Fibroblast of skin of back (primary cell): ENCODE measurements at regions not wholly inside any gene's neighbourhood (a gene's known extent, or its start where the extent isn't known, plus 50 kb on each side); places are given as distances from the start of the nearest gene placed in this dataset.
A peak's percentile ranks its signal among the peaks of the same experiment; 100 is the strongest.
"Not testable (repeated sequence)": the region's sequence is repeated elsewhere in the genome, so short reads cannot be mapped to it uniquely, and the experiment has no call there.

Experiments used
- DNase-seq: peaks from one replicate; pipeline ENCODE4 v3.0.0-alpha.2; 2013

- no peak for DNase-seq
Observed at GRCh38 chr6:77177470-77177869, 285.8 kb downstream of the HTR1B start.

DNA sequence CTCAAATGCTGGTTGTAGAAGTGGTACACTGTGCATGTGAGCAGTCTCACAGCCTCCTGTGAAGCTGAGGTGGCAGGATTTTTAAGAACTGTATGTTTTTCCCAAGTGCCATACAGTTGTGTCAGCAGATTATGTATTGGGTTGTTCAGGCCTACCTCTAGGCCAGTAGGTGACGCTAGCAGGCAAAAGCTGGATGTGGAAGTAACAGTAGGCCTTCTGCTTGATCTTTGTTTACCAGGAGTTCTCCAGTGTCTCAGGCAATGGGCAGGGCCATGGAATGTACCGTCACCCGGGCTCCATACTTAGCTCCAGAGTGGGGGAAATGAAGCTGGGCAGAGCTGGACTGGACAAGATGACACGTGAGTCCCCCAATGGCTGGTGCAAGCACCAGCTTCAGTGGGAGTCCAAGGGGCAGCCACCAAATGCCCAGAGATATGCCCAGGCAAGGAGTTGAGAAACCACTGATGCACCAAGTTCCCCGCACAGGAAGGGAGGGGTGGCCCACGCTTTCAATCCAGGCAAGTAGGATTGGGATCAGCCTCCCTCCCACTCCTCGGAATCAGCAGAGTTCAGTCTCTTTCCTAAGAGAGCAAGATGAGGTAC is 289.7 kb downstream of the HTR1B start:
- peak; percentile 5 for DNase-seq

DNA sequence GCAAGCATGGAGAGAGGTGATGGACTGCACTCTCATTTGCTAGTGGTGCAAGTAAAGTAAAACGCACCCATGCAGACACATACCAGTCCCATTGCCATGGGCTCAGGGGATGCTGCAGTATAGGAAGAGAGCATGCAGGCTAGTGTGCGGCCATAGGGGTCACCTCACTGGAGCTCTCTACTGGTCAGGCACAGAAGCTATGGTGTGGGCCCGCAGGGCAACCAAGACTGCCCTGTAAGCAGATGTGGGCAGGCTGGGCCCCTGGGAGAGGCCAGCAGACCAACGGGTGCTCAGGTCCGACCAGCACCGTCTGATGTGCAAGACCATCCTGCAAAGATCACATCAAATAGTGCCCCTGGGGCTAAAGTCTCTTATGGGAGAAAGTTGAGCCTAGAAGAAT is 290.7 kb downstream of the HTR1B start:
- DNase-seq: no peak

GRCh38 chr6:77159730-77160129 is 303.6 kb downstream of the HTR1B start:
- no peak for DNase-seq

GRCh38 chr6:77151241-77151640 is 312.1 kb downstream of the HTR1B start:
- DNase-seq: no peak

DNA sequence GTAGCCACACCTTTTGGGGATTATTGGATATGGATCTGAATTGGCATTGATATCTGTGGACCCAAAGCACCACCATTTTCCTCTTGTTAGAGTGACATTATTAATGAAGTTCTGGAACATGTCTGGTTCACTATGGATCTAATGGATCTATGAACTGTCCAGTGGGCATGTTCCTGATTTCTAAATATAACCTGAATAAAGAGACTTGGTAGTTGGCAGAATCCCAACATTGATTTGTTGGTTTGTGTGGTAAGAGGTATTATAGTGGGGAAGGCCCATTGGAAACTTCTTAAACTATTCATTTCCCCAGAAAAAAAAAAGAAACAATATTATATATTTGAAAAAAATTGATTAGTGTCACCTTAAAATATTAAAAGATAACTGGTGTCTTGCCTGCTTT is 312.6 kb downstream of the HTR1B start:
- DNase-seq: no peak

- DNase-seq: no peak
Observed at GRCh38 chr6:77145244-77145643, 318.0 kb downstream of the HTR1B start.

DNA sequence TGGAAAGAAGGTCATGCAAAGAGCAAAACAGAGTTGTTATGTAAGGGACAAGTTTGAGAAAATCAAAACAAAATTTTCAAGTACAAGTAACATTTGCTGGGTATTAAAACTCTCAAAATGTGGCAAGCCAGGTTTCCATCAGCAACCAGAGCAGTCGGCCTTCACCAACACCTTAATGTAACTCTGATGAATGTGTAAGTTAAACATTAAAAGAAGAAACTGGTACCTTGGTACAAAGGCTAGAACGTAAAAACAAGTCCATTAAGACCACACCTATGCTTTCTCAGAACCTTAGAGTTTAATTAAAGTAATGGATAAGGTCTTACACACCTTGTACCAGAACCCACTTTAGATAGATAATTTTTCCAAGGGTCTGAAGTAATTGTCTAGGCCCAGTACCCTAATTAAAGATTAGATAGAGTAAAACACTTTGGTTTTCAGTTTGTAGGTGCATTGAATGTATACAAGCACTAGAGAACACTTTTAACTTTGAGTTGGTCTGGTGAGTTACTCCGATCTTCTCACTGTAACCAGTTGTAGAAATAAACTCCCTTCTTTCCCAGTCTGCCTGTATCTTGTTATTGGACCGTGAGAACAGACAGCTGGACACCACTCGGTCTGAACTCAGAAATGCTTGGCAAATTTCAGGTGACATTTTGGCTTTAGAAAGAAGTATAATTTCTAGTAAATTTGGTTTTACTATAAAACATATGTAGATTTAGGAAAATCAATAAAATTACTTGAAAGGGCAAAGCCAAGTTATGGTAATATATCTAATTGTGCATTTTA is 319.4 kb downstream of the HTR1B start:
- DNase-seq: no peak

DNA sequence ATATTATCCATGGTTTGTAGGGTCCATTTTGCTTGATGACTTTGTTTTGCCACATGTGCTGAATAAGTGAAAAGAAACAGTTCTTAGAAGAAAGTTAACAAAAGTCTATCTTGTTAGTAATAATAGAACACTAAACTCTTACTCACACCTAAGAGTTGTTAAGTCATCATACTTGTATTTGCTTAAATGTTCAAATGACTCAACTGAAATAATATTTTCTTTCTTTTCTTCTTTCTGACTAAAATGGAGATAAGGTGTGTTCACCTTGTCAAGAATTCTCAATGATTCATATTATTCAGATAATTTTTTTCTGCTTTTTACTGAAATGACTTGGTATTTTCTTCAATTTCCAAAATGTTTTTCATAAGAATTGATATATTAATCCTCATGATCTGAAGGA is 327.2 kb downstream of the HTR1B start:
- DNase-seq: peak; percentile 24

- no peak for DNase-seq
Observed at GRCh38 chr6:77133031-77133430, 330.3 kb downstream of the HTR1B start.

GRCh38 chr6:77131426-77131825 is 331.9 kb downstream of the HTR1B start:
- DNase-seq: no peak

DNA sequence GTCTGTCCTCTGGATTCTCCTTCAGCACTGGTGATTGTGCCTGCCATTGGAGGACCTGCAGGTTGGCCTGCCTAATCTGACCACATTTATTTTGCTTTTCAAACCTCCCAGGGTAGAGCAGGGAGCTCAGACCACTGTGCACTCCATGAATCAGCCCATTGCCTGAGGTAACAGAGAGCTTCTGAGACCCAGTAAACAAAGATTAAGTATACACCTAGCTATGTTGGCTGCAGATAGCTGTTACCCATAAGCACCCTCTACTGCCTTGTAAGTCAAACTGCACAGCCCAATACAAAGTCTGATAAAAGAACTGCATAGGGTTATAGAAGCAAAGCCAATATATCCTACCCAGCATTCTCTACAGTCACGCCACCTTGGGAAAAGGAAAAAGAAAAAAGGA is 338.7 kb downstream of the HTR1B start:
- no peak for DNase-seq

DNA sequence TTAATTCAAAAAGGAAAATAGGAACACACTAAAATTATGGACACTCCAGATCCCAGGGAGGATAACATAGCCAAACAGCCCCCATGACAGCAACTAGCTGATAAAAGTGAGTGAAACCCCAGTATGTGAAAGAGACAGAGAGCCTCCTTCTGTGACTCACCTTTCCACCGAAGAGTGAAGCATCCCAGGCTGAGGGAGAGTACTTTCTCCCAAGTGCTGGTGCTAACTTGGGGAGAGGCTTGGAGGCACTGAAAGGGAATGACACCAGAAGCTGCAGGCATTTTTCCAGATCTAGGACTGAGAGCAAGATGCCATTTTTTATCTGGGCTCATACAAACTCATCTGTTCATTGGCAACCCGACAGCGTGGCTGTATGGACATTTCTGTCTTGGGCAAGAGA is 339.8 kb downstream of the HTR1B start:
- DNase-seq: no peak

DNA sequence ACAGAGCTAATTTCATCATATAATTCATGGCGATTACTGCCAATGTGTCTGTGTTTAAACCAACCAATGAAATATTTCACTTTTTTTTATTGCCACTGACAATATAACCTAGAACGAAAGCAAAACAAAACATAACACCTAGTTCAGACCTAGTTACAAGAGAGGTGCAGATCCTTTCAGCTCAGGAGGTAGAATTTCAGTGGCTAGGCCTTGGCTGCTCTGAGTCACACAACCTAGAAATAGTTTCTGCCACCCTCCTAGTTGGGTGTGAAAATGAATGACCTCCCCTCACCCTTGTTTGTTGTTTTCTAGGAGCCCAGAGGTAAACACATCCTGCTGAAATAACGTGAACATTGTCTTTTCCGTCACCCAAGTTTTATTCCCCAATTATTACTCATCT is 356.3 kb downstream of the HTR1B start:
- DNase-seq: no peak

GRCh38 chr6:77105091-77105490 is 358.2 kb downstream of the HTR1B start:
- DNase-seq: no peak

DNA sequence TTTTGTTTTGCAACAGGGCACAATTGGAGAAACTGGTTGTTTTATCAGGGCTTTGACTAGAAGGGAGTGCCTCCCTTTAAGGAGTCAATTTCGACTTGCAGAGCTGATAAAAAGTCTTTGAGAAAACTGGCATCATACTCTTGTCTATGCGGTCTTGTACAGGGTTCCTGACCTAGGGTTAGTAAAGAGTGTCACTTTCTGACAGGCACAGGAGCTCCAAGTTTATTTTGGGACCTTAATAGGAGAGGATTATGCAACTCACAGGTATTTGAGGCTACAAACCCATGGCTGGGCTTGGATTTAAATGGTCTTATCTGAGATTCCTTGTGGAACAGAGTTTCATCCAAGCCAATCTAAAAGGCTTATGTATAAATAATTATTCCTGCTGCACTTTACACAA is 365.4 kb downstream of the HTR1B start:
- no peak for DNase-seq

- no peak for DNase-seq
Observed at GRCh38 chr6:77095936-77096627, 367.2 kb downstream of the HTR1B start.

- no peak for DNase-seq
Observed at GRCh38 chr6:77094821-77095220, 368.5 kb downstream of the HTR1B start.

GRCh38 chr6:77092971-77093370 is 370.3 kb downstream of the HTR1B start:
- DNase-seq: peak; percentile 50

DNA sequence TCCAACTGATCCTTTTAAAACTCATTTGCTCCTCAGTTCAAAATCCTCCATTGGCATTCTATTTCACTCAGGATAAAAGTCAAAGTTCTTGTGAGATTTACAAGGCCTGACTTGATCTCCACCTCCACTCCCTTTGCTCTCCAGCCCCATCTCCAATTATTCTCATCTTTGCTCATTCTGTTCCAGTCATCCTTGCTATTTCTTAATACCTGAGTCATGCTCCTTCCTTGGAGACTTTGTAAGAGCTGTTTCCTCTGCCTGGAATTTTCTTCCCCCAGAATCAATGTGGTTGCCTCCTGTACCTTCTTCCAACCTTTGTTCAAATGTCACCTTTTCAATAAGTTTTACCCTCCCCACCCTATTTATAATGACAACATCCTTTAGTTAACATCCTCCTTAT is 373.5 kb downstream of the HTR1B start:
- peak; percentile 2 for DNase-seq

DNA sequence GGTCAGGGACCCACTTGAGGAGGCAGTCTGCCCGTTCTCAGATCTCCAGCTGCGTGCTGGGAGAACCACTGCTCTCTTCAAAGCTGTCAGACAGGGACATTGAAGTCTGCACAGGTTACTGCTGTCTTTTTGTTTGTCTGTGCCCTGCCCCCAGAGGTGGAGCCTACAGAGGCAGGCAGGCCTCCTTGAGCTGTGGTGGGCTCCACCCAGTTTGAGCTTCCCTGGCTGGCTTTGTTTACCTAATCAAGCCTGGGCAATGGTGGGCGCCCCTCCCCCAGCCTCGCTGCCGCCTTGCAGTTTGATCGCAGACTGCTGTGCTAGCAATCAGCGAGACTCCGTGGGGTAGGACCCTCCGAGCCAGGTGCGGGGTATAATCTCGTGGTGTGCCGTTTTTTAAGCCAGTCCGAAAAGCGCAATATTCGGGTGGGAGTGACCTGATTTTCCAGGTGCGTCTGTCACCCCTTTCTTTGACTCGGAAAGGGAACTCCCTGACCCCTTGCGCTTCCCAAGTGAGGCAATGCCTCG is 375.4 kb downstream of the HTR1B start:
- not testable (repeated sequence) for DNase-seq

DNA sequence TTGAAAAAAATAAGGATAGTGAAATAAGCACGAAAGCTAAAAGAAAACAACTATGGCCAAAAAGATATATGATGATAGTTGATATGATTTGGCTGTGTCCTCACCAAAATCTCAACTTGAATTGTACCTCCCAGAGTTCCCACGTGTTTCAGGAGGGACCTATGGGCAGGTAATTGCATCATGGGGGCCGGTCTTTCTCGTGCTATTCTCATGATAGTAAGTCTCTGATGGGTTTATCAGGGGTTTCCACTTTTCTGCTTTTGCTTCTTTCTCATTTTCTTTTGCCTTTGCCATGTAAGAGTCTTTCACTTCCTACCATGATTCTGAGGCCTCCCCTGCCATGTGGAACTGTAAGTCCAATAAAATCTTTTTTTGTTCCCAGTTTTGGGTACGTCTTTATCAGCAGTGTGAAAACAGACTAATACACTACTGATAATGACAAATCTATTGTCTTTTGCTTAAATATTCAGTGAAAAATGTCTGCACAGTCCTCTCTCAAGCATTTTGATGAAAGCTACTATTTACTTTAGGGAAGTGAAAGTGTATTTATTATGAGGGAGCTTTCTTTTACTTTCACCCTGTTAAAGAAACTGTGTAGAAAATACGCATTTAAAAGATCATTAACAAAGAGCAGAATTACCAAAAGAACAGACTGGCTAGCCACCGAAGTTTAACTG is 389.1 kb downstream of the HTR1B start:
- no peak for DNase-seq

DNA sequence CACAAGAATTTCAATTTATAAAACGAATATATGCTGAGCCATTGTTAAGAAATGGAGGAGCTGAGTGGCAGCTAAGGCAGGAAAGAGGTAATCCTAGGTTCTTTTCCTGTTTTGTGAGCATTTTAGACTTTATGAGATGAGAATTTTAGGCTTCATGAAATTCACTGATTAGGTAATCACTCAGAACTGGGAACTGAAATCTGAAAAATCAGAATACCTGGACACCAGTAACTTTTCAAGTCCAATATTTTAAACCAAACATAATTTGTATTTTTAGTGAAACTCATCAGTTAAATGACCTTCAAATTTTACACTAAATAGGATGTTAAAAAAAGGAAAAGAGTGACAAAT is 389.9 kb downstream of the HTR1B start:
- DNase-seq: no peak
